Activated CD4-positive, alpha-beta T cell treated with anti-CD3 and anti-CD28 coated beads for 48 hours (primary cell): ENCODE measurements at regions not wholly inside any gene's neighbourhood (a gene's known extent, or its start where the extent isn't known, plus 50 kb on each side); places are given as distances from the start of the nearest gene placed in this dataset.

ENCODE experiments used
- DNase-seq: peaks from one replicate; pipeline ENCODE4 v3.0.0-alpha.2; 2020

- no peak for DNase-seq
Measured at GRCh38 chr2:6482256-6482655, 383.5 kb downstream of the CMPK2 start.

GRCh38 chr2:6487765-6488164 is 377.9 kb downstream of the CMPK2 start:
- no peak for DNase-seq

GRCh38 chr2:6492573-6492972 is 373.1 kb downstream of the CMPK2 start:
- DNase-seq = no peak

GRCh38 chr2:6493266-6493665 is 372.4 kb downstream of the CMPK2 start:
- DNase-seq = no peak

GRCh38 chr2:6493669-6494068 is 372.0 kb downstream of the CMPK2 start:
- DNase-seq = no peak

- no peak for DNase-seq
Measured at GRCh38 chr2:6495466-6495865, 370.2 kb downstream of the CMPK2 start.

GRCh38 chr2:6496376-6496775 is 369.3 kb downstream of the CMPK2 start:
- DNase-seq = no peak

- DNase-seq = no peak
Measured at GRCh38 chr2:6497048-6497447, 368.7 kb downstream of the CMPK2 start.

- no peak for DNase-seq
Measured at GRCh38 chr2:6498841-6499240, 366.9 kb downstream of the CMPK2 start.

- DNase-seq = no peak
Measured at GRCh38 chr2:6499691-6500090, 366.0 kb downstream of the CMPK2 start.

- no peak for DNase-seq
Measured at GRCh38 chr2:6506361-6506794, 359.3 kb downstream of the CMPK2 start.

- DNase-seq = no peak
Measured at GRCh38 chr2:6506859-6507258, 358.8 kb downstream of the CMPK2 start.

- DNase-seq = no peak
Measured at GRCh38 chr2:6510532-6510931, 355.2 kb downstream of the CMPK2 start.

- DNase-seq = no peak
Measured at GRCh38 chr2:6512589-6512988, 353.1 kb downstream of the CMPK2 start.

GRCh38 chr2:6516674-6517073 is 349.0 kb downstream of the CMPK2 start:
- no peak for DNase-seq

- DNase-seq = no peak
Measured at GRCh38 chr2:6518361-6518760, 347.3 kb downstream of the CMPK2 start.

GRCh38 chr2:6523476-6523875 is 342.2 kb downstream of the CMPK2 start:
- no peak for DNase-seq

- DNase-seq = no peak
Measured at GRCh38 chr2:6524691-6525474, 340.8 kb downstream of the CMPK2 start.

GRCh38 chr2:6525475-6525964 is 340.2 kb downstream of the CMPK2 start:
- DNase-seq = no peak

- DNase-seq = no peak
Measured at GRCh38 chr2:6526093-6526824, 339.4 kb downstream of the CMPK2 start.

- DNase-seq = no peak
Measured at GRCh38 chr2:6531304-6531703, 334.4 kb downstream of the CMPK2 start.

GRCh38 chr2:6535572-6535971 is 330.1 kb downstream of the CMPK2 start:
- no peak for DNase-seq

GRCh38 chr2:6538607-6539006 is 327.1 kb downstream of the CMPK2 start:
- DNase-seq = no peak

GRCh38 chr2:6545336-6545735 is 320.4 kb downstream of the CMPK2 start:
- no peak for DNase-seq
